Natural killer cell (primary cell): ENCODE measurements at regions not wholly inside any gene's neighbourhood (a gene's known extent, or its start where the extent isn't known, plus 50 kb on each side); places are given as distances from the start of the nearest gene placed in this dataset.

ENCODE experiments used
- ATAC-seq, 3 donors: fragments of 150-1000 bp in 2 of 3; fragments of 200-7000 bp in 1 of 3; cut with Tn5 transposase; 1 replicate in 1 of 3; 2 replicates in 2 of 3; pipeline ENCODE4 v1.10.0; 2021; ENCODE audit warnings: mild to moderate bottlenecking in 2 of 3, moderate library complexity in 2 of 3
- DNase-seq, 2 donors: peaks; one replicate each; pipeline versions ENCODE4 v3.0.0 to v3.0.0-alpha.2; 2013 to 2021; ENCODE audit warnings: mixed read lengths in 1 of 2
- H3K27ac ChIP-seq: one replicate; pipeline ENCODE4 v1.5.1; 2013; ENCODE audit warnings: mild to moderate bottlenecking, low read length
- H3K27me3 ChIP-seq: one replicate; pipeline ENCODE4 v1.6.1; 2013; ENCODE audit warnings: low read length; ENCODE audit not compliant: control insufficient read depth, insufficient read depth
- H3K36me3 ChIP-seq: one replicate; pipeline ENCODE4 v1.6.1; 2013; ENCODE audit warnings: low read length; ENCODE audit not compliant: control insufficient read depth, insufficient read depth
- H3K4me1 ChIP-seq: one replicate; pipeline ENCODE4 v1.6.1; 2013; ENCODE audit warnings: low read length; ENCODE audit not compliant: control insufficient read depth, insufficient read depth
- H3K4me3 ChIP-seq: one replicate; pipeline ENCODE4 v1.5.1; 2013; ENCODE audit warnings: low read length
- H3K9me3 ChIP-seq: one replicate; pipeline ENCODE4 v1.6.1; 2013; ENCODE audit warnings: low read length; ENCODE audit not compliant: control insufficient read depth, insufficient read depth
- H3K27ac Mint-ChIP-seq, 2 donors: one replicate each; pipeline ENCODE4 v1.8.0; 2022; ENCODE audit warnings: mild to moderate bottlenecking in 2 of 2, mixed read lengths in 2 of 2, moderate library complexity in 1 of 2
- H3K27me3 Mint-ChIP-seq, 2 donors: one replicate each; pipeline ENCODE4 v1.8.0; 2022; ENCODE audit warnings: low read depth in 2 of 2, mixed read lengths in 2 of 2
- H3K36me3 Mint-ChIP-seq: one replicate; pipeline ENCODE4 v1.8.0; 2022; ENCODE audit warnings: mixed read lengths
- H3K4me1 Mint-ChIP-seq, 2 donors: one replicate each; pipeline ENCODE4 v1.8.0; 2022; ENCODE audit warnings: mixed read lengths in 2 of 2
- H3K4me3 Mint-ChIP-seq: one replicate; pipeline ENCODE4 v1.8.0; 2022; ENCODE audit warnings: mild to moderate bottlenecking, moderate library complexity, mixed read lengths
- H3K9me3 Mint-ChIP-seq, 2 donors: one replicate each; pipeline ENCODE4 v1.8.0; 2022; ENCODE audit warnings: mixed read lengths in 2 of 2
- CTCF ChIP-seq: fragments of 200-600 bp; IDR thresholded peaks from one replicate; pipeline ENCODE4 v1.8.0; 2022; ENCODE audit warnings: antibody characterized with exemption
- WGBS: methylation state at CpG from one replicate; pipeline ENCODE4 v1.1.7; 2013; ENCODE audit warnings: missing lambda C conversion rate; ENCODE audit not compliant: insufficient coverage; 5-methylcytosine and 5-hydroxymethylcytosine counted together
- intact Hi-C: fragments of 100-400 bp; cut with micrococcal nuclease; formaldehyde crosslinking; loops from one replicate; pipeline ENCODE4 v1.14.2; 2022

GRCh38 chr6:156600678-156601077 is 176.5 kb upstream of the ARID1B start:
- 91% methylated on average over 9 of the region's 9 CpGs for WGBS
- Histone ChIP-seq H3K4me3 (no peak overlapping the region), H3K4me1 (no peaks in the 10 kb centered on the region), H3K27me3 (no peaks in the 10 kb centered on the region), H3K36me3 (no peaks in the 10 kb centered on the region), H3K9me3 (no peaks in the 10 kb centered on the region), H3K27ac (no peak overlapping the region)
- Mint-ChIP-seq H3K36me3 (no peaks in the 10 kb centered on the region), H3K9me3 (no peaks in the 10 kb centered on the region), H3K27me3 (peaks cover 18 to 29% of the 10 kb centered on the region in 2 donors), H3K27ac (no peak overlapping the region), H3K4me1 (no peaks in the 10 kb centered on the region), H3K4me3 (no peak overlapping the region)
- ATAC-seq, result no peak
- TF ChIP-seq CTCF, result no peak
- no peak for DNase-seq
- intact Hi-C loops, result no loop called here

DNA sequence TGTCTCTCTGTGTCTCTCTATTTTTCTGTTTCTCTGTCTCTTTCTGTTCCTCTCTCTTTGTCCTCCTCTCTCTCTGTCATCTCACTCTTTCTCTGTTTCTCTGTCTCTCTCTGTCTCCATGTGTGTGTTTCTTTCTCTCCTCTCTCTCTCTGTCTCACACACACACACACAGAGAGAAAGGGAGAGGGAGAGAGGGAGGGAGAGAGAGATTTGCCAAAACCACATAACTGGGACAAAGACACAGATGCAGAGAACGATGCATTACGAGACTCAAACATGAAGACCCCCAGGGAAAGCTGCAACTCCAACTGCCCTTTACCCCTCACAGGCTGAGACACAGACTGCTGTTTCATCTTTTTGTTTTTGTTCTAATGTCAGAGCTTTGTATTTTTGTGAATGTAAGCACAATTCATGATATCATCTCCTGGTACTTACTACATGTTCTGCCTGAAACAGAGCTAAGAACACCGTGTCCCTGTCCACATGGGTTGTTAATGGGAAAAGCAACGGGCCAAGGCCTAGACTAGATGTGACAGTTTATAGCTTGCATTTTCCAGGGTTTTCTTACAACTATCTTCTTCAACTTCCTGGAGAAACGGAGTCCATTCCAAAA is 177.1 kb upstream of the ARID1B start:
- no peak for TF ChIP-seq CTCF
- Mint-ChIP-seq H3K27me3 (peaks cover 18 to 29% of the 10 kb centered on the region in 2 donors), H3K36me3 (no peaks in the 10 kb centered on the region), H3K4me3 (no peak overlapping the region), H3K27ac (no peak overlapping the region), H3K4me1 (no peaks in the 10 kb centered on the region), H3K9me3 (no peaks in the 10 kb centered on the region)
- Histone ChIP-seq H3K27me3 (no peaks in the 10 kb centered on the region), H3K4me3 (no peak overlapping the region), H3K36me3 (no peaks in the 10 kb centered on the region), H3K9me3 (no peaks in the 10 kb centered on the region), H3K27ac (no peak overlapping the region), H3K4me1 (no peaks in the 10 kb centered on the region)
- WGBS, result 80% methylated on average over 5 of the region's 5 CpGs
- ATAC-seq, result no peak
- intact Hi-C loops, result no loop called here
- no peak for DNase-seq

DNA sequence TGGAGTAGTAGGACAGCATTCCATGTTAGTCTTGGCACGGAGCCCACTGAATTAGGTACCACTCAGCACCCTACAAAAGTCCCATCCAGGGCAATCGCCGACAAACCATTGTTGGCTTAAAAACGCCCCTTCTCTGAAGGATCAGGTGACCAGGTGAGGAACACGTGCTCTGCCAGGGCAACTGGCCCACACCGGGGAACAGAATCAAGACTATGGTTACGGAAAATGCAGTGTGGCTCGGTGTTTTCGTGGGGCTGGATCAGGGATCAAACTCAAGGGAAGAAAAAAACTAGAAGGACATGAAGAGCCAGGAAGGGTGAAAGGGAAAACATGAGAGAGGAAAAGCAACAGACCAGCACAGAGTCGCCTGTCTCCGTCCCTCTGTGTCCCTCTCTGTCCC is 177.8 kb upstream of the ARID1B start:
- Mint-ChIP-seq H3K4me3 (no peak overlapping the region), H3K27me3 (peaks cover 18 to 29% of the 10 kb centered on the region in 2 donors), H3K9me3 (no peaks in the 10 kb centered on the region), H3K36me3 (no peaks in the 10 kb centered on the region), H3K4me1 (no peaks in the 10 kb centered on the region), H3K27ac (no peak overlapping the region)
- no peak for TF ChIP-seq CTCF
- Histone ChIP-seq H3K27me3 (no peaks in the 10 kb centered on the region), H3K27ac (no peak overlapping the region), H3K9me3 (no peaks in the 10 kb centered on the region), H3K4me3 (no peak overlapping the region), H3K36me3 (no peaks in the 10 kb centered on the region), H3K4me1 (no peaks in the 10 kb centered on the region)
- ATAC-seq (no peak), DNase-seq (no peak)
- 87% methylated on average over 11 of the region's 11 CpGs for WGBS
- intact Hi-C loops, result no loop called here

- WGBS, result 24% methylated on average over 6 of the region's 6 CpGs
- no peak overlapping the region for H3K27ac Mint-ChIP-seq
Measured at GRCh38 chr6:156598855-156599180, 178.4 kb upstream of the ARID1B start.

More at GRCh38 chr6:156598855-156599180, 178.4 kb upstream of the ARID1B start:
- Histone ChIP-seq H3K27ac (no peak overlapping the region), H3K27me3 (no peaks in the 10 kb centered on the region), H3K4me1 (no peaks in the 10 kb centered on the region), H3K4me3 (no peak overlapping the region), H3K36me3 (no peaks in the 10 kb centered on the region), H3K9me3 (no peaks in the 10 kb centered on the region)
- H3K36me3 Mint-ChIP-seq, result no peaks in the 10 kb centered on the region
- no peak overlapping the region for H3K4me3 Mint-ChIP-seq
- TF ChIP-seq CTCF, result no peak
- DNase-seq, result no peak
- no peak for ATAC-seq
- no peaks in the 10 kb centered on the region for H3K9me3 Mint-ChIP-seq
- peaks cover 18 to 29% of the 10 kb centered on the region in 2 donors for H3K27me3 Mint-ChIP-seq
- intact Hi-C loops, result no loop called here
- H3K4me1 Mint-ChIP-seq, result no peaks in the 10 kb centered on the region
